ENCODE measurements at regions not wholly inside any gene's neighbourhood (a gene's known extent, or its start where the extent isn't known, plus 50 kb on each side); places are given as distances from the start of the nearest gene placed in this dataset.

GRCh38 chr7:49643321-49643720, 130.1 kb upstream of the VWC2 start:
- no peak for TF ChIP-seq CTCF (IDR thresholded peaks at IDR 0.05; ENCODE audit: unreplicated experiment)
- H3K4me3 Mint-ChIP-seq, result no peak overlapping the region
- H3K36me3 Mint-ChIP-seq, result no peaks in the 10 kb centered on the region
- no peak for DNase-seq (ENCODE audit: low spot score in 2 of 2, unreplicated experiment in 2 of 2)
- H3K9me3 Mint-ChIP-seq, result peaks cover 1% of the 10 kb centered on the region
- H3K27me3 Mint-ChIP-seq (ENCODE audit: low read depth), result no peaks in the 10 kb centered on the region
- H3K4me1 Mint-ChIP-seq, result peaks cover 7% of the 10 kb centered on the region
- H3K27ac Mint-ChIP-seq, result no peak overlapping the region

- H3K9me3 Mint-ChIP-seq, result peaks cover 3% of the 10 kb centered on the region
- H3K27ac Mint-ChIP-seq, result no peak overlapping the region
- DNase-seq (ENCODE audit: low spot score in 2 of 2, unreplicated experiment in 2 of 2), result no peak
- no peaks in the 10 kb centered on the region for H3K27me3 Mint-ChIP-seq (ENCODE audit: low read depth)
- peaks cover 7% of the 10 kb centered on the region for H3K4me1 Mint-ChIP-seq
- no peak overlapping the region for H3K4me3 Mint-ChIP-seq
- no peak for TF ChIP-seq CTCF (IDR thresholded peaks at IDR 0.05; ENCODE audit: unreplicated experiment)
- H3K36me3 Mint-ChIP-seq, result no peaks in the 10 kb centered on the region
Observed at GRCh38 chr7:49643736-49644135, 129.7 kb upstream of the VWC2 start.

- H3K4me1 Mint-ChIP-seq, result peaks cover 7% of the 10 kb centered on the region
- no peaks in the 10 kb centered on the region for H3K36me3 Mint-ChIP-seq
- no peak for TF ChIP-seq CTCF (IDR thresholded peaks at IDR 0.05; ENCODE audit: unreplicated experiment)
- no peaks in the 10 kb centered on the region for H3K27me3 Mint-ChIP-seq (ENCODE audit: low read depth)
- H3K9me3 Mint-ChIP-seq, result peaks cover 9% of the 10 kb centered on the region
- no peak overlapping the region for H3K27ac Mint-ChIP-seq
- DNase-seq (ENCODE audit: low spot score in 2 of 2, unreplicated experiment in 2 of 2), result no peak
- H3K4me3 Mint-ChIP-seq, result no peak overlapping the region
Observed at GRCh38 chr7:49644396-49645166, 128.9 kb upstream of the VWC2 start.

- Mint-ChIP-seq H3K4me3 (no peak overlapping the region), H3K36me3 (no peaks in the 10 kb centered on the region), H3K9me3 (peaks cover 10% of the 10 kb centered on the region), H3K27me3 (ENCODE audit: low read depth) (no peaks in the 10 kb centered on the region), H3K27ac (no peak overlapping the region), H3K4me1 (peaks cover 7% of the 10 kb centered on the region)
- TF ChIP-seq CTCF (IDR thresholded peaks at IDR 0.05; ENCODE audit: unreplicated experiment), result no peak
- no peak for DNase-seq (ENCODE audit: low spot score in 2 of 2, unreplicated experiment in 2 of 2)
Observed at GRCh38 chr7:49645296-49645695, 128.1 kb upstream of the VWC2 start.

GRCh38 chr7:49660170-49660783, 113.2 kb upstream of the VWC2 start:
- Mint-ChIP-seq H3K27ac (no peak overlapping the region), H3K9me3 (no peaks in the 10 kb centered on the region), H3K36me3 (no peaks in the 10 kb centered on the region), H3K4me1 (no peaks in the 10 kb centered on the region), H3K27me3 (ENCODE audit: low read depth) (peaks cover 1% of the 10 kb centered on the region), H3K4me3 (no peak overlapping the region)
- no peak for DNase-seq (ENCODE audit: low spot score in 2 of 2, unreplicated experiment in 2 of 2)
- no peak for TF ChIP-seq CTCF (IDR thresholded peaks at IDR 0.05; ENCODE audit: unreplicated experiment)

All from mesothelial cell of epicardium (in vitro differentiated cells).